Suprapubic skin (tissue), 3 donors: ENCODE measurements at regions not wholly inside any gene's neighbourhood (a gene's known extent, or its start where the extent isn't known, plus 50 kb on each side); places are given as distances from the start of the nearest gene placed in this dataset.

ENCODE experiments used
- CTCF ChIP-seq, 2 donors: fragments of 200-600 bp in 1 of 2; fragments of 450-650 bp in 1 of 2; sonication (generic) in 1 of 2; IDR thresholded peaks; one replicate each; pipeline ENCODE4 v1.5.1; 2016 to 2019; ENCODE audit warnings: antibody characterized with exemption in 2 of 2, mild to moderate bottlenecking in 1 of 2, moderate library complexity in 1 of 2
- POLR2A ChIP-seq, 2 donors: fragments of 450-650 bp; IDR thresholded peaks; one replicate each; pipeline ENCODE4 v1.6.1; 2017; ENCODE audit warnings: antibody characterized with exemption in 2 of 2, mild to moderate bottlenecking in 2 of 2, moderate library complexity in 2 of 2

GRCh38 chr13:103839460-103839859 lies 773.2 kb upstream of the SLC10A2 start:
- TF ChIP-seq POLR2A (IDR thresholded peaks at IDR 0.05) (no peak), CTCF (IDR thresholded peaks at IDR 0.05) (no peak)
